ENCODE measurements at regions not wholly inside any gene's neighbourhood (a gene's known extent, or its start where the extent isn't known, plus 50 kb on each side); places are given as distances from the start of the nearest gene placed in this dataset.
"Not testable (repeated sequence)": the region's sequence is repeated elsewhere in the genome, so short reads cannot be mapped to it uniquely, and the experiment has no call there.

DNA sequence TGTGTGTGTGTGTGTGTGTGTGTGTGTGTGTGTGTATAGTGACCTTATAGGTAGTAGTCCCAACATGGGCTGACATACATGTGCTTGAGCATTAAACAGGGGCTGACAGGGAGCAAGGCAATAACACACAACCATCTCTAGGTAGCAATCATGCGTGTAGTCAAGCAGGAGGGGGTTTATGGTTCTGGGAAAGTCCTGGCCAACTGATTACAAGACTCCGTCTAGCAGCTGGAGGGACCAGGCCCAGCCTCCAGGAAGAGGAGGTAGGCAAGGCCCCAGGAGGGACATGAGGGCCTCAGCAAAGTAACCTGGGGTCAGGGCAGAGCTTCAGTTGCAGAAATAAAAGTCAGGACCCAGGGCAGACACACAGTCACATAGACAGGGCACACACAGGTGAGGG, 60.6 kb upstream of the E2F3 start:
- no peak for DNase-seq (ENCODE audit: low read depth in 2 of 2)

DNA sequence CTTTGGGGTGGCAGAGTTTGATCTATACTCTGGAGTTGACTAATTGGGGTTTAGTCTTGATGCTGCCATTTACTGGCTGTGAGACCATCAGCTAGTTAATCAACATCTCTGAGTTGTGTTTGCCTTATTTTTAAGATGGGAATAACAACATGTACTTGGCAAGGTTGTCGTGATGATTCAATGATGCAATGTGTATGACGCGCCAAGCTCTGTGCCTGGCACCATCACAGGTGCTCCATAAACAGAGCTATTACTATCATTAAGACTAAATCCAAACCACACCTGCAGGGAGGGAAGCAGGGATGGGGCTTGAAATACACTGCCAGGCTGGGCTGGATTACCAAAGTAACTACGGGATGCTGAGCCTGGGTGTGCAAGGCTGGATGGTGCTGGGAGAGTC, 60.1 kb upstream of the E2F3 start:
- DNase-seq (ENCODE audit: low read depth in 2 of 2), result no peak

DNA sequence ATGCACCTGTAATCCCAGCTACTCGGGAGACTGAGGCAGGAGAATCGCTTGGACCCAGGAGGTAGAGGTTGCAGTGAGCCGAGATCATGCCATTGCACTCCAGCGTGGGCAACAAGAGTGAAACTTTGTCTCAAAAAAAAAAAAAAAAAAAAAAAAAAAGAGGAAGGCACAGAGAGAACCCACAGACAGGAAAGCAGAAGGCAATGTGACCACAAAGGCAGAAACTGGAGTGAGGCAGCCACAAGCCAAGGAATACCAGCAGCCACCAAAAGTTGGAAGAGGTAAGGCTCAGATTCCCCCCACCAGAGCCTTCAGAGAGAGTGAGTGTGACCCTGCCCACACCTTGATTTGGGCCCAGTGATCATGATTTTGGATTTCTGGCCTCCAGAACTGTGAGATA, 54.7 kb upstream of the E2F3 start:
- not testable (repeated sequence) for DNase-seq (ENCODE audit: low read depth in 2 of 2)

DNA sequence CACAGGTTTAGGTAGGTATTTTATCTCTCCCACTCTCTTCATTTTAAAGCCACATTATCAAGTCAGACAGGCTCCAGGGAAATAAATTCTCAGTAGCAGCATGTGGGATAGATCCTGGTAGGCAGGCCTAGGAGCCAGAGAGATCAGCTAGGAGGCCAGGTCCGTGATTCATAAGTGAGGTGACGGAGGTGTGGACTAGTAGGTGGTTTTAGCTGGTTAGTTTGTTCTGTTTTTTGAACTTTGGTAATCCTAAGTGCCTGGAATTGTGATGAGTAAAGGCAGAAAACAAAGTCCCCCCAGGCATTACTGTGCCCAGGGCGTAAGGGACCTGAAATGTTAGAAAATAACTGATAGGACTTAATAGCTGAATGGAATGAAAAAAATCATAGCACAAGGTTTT, 53.6 kb upstream of the E2F3 start:
- DNase-seq (ENCODE audit: low read depth in 2 of 2), result no peak

DNA sequence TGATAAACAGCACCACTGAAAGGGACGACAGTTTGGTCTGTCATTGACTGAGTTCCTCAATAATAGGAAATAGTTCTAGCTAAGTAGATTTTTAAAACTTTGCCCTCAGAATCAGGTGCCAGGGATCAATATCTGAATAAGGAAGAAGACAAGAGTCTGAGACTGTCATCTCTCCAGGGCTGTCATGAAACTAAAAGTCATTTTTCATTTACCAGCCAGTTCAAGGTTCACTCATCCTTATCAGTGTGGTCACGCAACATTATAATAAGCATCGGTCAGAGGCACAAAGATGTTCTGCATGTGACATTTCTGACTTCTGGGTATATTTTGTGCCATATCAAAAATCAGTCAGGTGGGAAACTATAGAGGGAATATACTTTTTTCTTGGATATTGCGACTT, 52.5 kb upstream of the E2F3 start:
- DNase-seq (ENCODE audit: low read depth in 2 of 2), result no peak

DNA sequence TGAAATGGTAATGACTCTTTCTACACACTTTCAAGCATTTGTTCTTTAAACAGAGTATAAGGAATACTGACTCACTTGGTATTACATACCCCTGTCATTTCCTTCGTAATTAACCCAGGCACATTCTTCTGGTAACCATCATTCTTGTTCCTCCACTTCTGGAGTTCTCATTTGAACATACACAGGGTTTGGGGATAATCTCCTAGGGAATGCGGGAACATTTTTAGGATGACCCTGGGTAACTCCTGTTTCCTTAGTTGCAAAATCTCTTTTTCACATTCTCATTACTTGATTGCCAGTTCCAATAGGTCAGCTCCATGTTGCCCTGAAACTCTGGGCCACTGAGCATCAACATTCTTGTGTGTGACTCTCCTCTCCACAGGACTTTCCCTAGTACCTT, 51.5 kb upstream of the E2F3 start:
- DNase-seq (ENCODE audit: low read depth in 2 of 2), result no peak

DNA sequence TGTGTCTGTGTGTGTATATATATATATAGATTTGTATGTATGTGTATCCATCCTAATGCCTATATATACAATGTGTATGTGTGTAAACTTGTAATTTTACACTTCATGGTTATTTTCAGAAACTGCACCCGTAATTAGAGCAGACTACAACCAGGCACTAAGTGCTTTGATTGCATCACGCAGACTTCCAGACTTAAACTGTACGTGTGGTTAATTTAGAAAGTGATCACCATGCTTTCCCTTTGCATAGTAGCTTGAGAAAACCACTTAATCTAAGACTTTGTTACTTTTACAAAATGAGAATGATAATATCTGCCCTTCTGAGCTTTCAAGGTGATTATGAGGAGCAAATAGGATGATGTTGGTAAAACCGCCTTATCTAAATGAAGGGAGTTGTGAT, 50.1 kb upstream of the E2F3 start:
- no peak for DNase-seq (ENCODE audit: low read depth in 2 of 2)
